OCI-LY7 (cell line): ENCODE measurements at regions not wholly inside any gene's neighbourhood (a gene's known extent, or its start where the extent isn't known, plus 50 kb on each side); places are given as distances from the start of the nearest gene placed in this dataset.

ENCODE experiments used
- BruUV-seq: library from RNA; stranded (reverse); fragments of 400-500 nt; replicated peaks from 2 replicates; lab custom pipeline; 2021; lab: Mats Ljungman, UMichigan
- CTCF ChIA-PET: fragments of 300-600 bp; sonication (Branson Sonifier 250); formaldehyde crosslinking; loops from one replicate; lab custom pipeline; 2022; ENCODE audit warnings: antibody characterized with exemption; ENCODE audit not compliant: unreplicated experiment; lab: Charles Lee
- POLR2A ChIA-PET: fragments of 300-600 bp; sonication (Branson Sonifier 250); formaldehyde crosslinking; loops from one replicate; lab custom pipeline; 2022; ENCODE audit warnings: antibody characterized with exemption; lab: Charles Lee
- DNase-seq: peaks from one replicate; pipeline ENCODE4 v3.0.0-alpha.2; 2015; ENCODE audit warnings: low spot score
- H2AFZ ChIP-seq: fragments of 200-600 bp; sonication (generic), shearing (Covaris generic); 2 replicates; pipeline ENCODE4 v1.6.1; 2014; ENCODE audit warnings: mild to moderate bottlenecking, antibody characterized with exemption, low read length, moderate library complexity
- H3K27ac ChIP-seq: fragments of 200-600 bp; sonication (generic); 2 replicates; pipeline ENCODE4 v1.5.1; 2014; ENCODE audit warnings: mixed run types, low read depth, mild to moderate bottlenecking, moderate library complexity, low read length, inconsistent platforms; ENCODE audit not compliant: poor library complexity, severe bottlenecking
- H3K36me3 ChIP-seq: fragments of 200-600 bp; sonication (generic); 2 replicates; pipeline ENCODE4 v1.6.1; 2014; ENCODE audit warnings: mild to moderate bottlenecking, antibody characterized with exemption, low read length, moderate library complexity, mixed read lengths; ENCODE audit not compliant: insufficient read depth
- H3K4me1 ChIP-seq: fragments of 200-600 bp; sonication (generic); 2 replicates; pipeline ENCODE4 v1.5.1; 2014; ENCODE audit warnings: mild to moderate bottlenecking, low read length; ENCODE audit not compliant: insufficient read depth, poor library complexity, severe bottlenecking
- H3K4me2 ChIP-seq: fragments of 200-600 bp; sonication (generic); 2 replicates; pipeline ENCODE4 v1.6.1; 2014; ENCODE audit warnings: mild to moderate bottlenecking, low read length
- H3K4me3 ChIP-seq: fragments of 200-600 bp; sonication (generic); 2 replicates; pipeline ENCODE4 v1.5.1; 2014; ENCODE audit warnings: mild to moderate bottlenecking, low read depth, low read length; ENCODE audit not compliant: poor library complexity, severe bottlenecking
- H3K79me2 ChIP-seq: fragments of 200-600 bp; sonication (generic); 2 replicates; pipeline ENCODE4 v1.6.1; 2016; ENCODE audit warnings: low read depth, mild to moderate bottlenecking, low read length, moderate library complexity, mixed read lengths; ENCODE audit not compliant: insufficient read depth
- H3K9me2 ChIP-seq: fragments of 200-600 bp; sonication (generic); 2 replicates; pipeline ENCODE4 v1.6.1; 2016; ENCODE audit warnings: mild to moderate bottlenecking, low read length, mixed read lengths; ENCODE audit not compliant: insufficient read depth
- H3K9me3 ChIP-seq: fragments of 200-600 bp; sonication (generic); 2 replicates; pipeline ENCODE4 v1.6.1; 2014; ENCODE audit warnings: mild to moderate bottlenecking, mixed run types, low read length, mixed read lengths
- H4K20me1 ChIP-seq: fragments of 200-600 bp; sonication (generic); 2 replicates; pipeline ENCODE4 v1.6.1; 2014; ENCODE audit warnings: mild to moderate bottlenecking, antibody characterized with exemption, low read length, moderate library complexity, mixed read lengths; ENCODE audit not compliant: insufficient read depth
- EZH2phosphoT487 ChIP-seq: fragments of 200-600 bp; sonication (generic); IDR thresholded peaks from 2 replicates; pipeline ENCODE4 v1.6.1; 2018; ENCODE audit warnings: low read depth, borderline replicate concordance, mild to moderate bottlenecking, mixed run types, antibody characterized with exemption, low read length, moderate library complexity, mixed read lengths
- intact Hi-C: fragments of 100-400 bp; cut with micrococcal nuclease; formaldehyde crosslinking; loops from one replicate; pipeline ENCODE4 v1.10.0; 2022; ENCODE audit not compliant: unreplicated experiment
- TF ChIP-seq, protein P1 (sequence below): fragments of 200-600 bp; sonication (generic); conservative IDR thresholded peaks from 2 replicates; pipeline ENCODE4 v1.5.1; 2014; ENCODE audit warnings: mild to moderate bottlenecking, antibody characterized with exemption, low read length, moderate library complexity, mixed read lengths

DNA sequence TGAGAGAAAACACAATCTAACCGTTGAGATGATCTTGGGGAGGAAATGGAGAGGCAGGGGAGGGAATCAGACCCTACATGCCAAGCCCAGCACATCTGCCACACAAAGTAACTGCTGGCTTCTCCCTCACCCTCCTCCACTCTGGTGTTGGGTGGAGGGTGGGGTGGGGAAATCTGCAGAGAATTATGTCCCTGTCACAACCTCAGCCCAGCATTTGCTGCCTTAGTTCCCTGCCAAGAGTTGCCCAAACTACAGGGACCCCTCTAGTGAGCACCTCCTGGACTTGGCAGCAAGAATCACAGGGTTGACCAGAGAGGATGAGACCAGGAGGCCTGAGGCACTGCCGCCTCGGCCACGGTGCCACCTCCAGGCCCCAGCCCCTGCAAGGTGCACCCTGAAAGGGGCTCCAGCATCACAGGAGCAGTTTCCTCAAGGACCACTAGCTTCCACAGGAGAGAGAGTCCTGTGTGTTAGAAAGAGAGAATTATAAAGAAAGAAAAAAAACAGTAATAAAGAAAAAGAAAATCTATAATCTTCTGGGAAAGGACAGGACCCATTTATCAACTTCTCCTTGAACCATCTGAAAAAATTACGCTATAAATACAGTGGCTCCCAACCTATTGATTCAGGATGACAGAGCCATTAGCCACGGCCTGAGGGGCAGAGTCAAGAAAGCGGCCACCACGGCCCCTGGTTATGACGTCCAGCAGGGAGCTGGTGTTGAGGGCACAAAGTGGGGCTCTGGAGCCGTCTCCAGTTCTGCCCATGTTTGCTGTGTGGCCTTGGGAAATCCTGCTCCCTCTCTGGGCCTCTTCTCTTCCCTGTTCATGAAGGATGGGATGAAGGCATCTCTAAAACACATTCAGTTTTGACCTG lies 451.7 kb downstream of the MATN1 start:
- Histone ChIP-seq H3K36me3 (no peaks in the 10 kb centered on the region), H3K4me3 (no peak overlapping the region), H3K4me1 (no peaks in the 10 kb centered on the region), H3K9me3 (no peaks in the 10 kb centered on the region), H3K27ac (no peak overlapping the region), H3K9me2 (no peaks in the 10 kb centered on the region), H4K20me1 (no peaks in the 10 kb centered on the region), H3K79me2 (no peaks in the 10 kb centered on the region), H3K4me2 (no peak overlapping the region), H2AFZ (no peak overlapping the region)
- ChIA-PET CTCF (no interaction called here), POLR2A (no interaction called here)
- no TSS peak for BruUV-seq
- no peak for DNase-seq
- intact Hi-C loops, result no loop called here
- no peak for TF ChIP-seq EZH2phosphoT487
- TF ChIP-seq, protein P1, sequence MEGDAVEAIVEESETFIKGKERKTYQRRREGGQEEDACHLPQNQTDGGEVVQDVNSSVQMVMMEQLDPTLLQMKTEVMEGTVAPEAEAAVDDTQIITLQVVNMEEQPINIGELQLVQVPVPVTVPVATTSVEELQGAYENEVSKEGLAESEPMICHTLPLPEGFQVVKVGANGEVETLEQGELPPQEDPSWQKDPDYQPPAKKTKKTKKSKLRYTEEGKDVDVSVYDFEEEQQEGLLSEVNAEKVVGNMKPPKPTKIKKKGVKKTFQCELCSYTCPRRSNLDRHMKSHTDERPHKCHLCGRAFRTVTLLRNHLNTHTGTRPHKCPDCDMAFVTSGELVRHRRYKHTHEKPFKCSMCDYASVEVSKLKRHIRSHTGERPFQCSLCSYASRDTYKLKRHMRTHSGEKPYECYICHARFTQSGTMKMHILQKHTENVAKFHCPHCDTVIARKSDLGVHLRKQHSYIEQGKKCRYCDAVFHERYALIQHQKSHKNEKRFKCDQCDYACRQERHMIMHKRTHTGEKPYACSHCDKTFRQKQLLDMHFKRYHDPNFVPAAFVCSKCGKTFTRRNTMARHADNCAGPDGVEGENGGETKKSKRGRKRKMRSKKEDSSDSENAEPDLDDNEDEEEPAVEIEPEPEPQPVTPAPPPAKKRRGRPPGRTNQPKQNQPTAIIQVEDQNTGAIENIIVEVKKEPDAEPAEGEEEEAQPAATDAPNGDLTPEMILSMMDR, result no peak

DNA sequence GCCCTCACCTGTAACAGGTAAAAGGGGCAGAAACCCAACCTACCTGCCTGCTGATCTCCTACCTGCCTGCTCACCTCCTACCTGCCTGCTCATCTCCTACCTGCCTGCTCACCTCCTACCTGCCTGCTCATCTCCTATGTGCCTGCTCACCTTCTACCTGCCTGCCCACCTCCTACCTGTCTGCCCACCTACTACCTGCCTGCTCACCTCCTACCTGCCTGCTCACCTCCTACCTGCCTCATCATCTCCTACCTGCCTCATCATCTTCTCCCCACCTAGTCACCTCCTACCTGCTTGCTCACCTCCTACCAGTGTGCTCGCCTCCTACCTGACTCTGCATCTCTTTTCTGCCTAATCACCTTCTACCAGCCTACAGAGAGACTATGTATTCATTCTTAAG lies 452.9 kb downstream of the MATN1 start:
- Histone ChIP-seq H4K20me1 (no peaks in the 10 kb centered on the region), H3K4me3 (no peak overlapping the region), H3K4me2 (no peak overlapping the region), H3K27ac (no peak overlapping the region), H2AFZ (no peak overlapping the region), H3K9me2 (no peaks in the 10 kb centered on the region), H3K4me1 (no peaks in the 10 kb centered on the region), H3K36me3 (no peaks in the 10 kb centered on the region), H3K79me2 (no peaks in the 10 kb centered on the region), H3K9me3 (no peaks in the 10 kb centered on the region)
- CTCF ChIA-PET, result no interaction called here
- no TSS peak for BruUV-seq
- intact Hi-C loops, result no loop called here
- POLR2A ChIA-PET, result no interaction called here
- DNase-seq, result no peak
- TF ChIP-seq EZH2phosphoT487, result no peak
- TF ChIP-seq, protein P1, result no peak

DNA sequence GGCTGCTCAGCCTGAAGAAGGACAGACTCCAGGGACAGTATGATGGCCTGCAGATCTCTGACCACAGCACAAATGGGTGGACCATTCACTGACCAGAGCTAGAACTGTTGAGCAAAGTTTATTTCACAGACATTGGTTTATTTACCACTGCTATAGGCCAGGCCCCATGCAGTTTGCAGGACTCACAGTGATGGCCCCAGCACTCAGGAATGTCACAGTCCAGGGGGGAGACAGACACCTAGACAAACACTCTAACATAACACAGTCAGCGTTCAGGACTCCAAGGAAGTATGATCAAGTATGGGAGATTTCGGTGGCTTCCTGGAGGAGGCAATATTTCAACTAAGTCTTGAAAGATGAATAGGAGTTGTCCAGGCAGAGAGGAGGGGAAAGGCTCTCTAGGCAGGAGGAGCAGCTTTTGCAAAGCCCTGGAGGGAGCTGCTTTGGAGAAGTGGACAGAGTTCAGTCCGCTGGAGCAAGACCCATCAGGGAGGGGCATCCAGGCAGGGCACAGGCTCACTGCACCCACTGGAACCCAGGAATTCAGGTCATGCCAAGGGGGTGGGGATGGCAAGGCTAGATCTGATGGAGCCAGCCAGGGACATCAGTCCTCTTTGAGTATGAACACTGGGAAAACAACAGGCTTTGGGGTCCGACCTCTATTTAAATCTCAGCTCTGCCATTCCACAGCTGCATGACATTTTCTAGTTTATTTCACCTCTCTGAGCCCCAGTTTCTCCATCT lies 454.3 kb downstream of the MATN1 start:
- no peak for DNase-seq
- Histone ChIP-seq H3K4me1 (no peaks in the 10 kb centered on the region), H3K27ac (no peak overlapping the region), H3K36me3 (no peaks in the 10 kb centered on the region), H3K4me2 (no peak overlapping the region), H3K4me3 (no peak overlapping the region), H3K79me2 (no peaks in the 10 kb centered on the region), H2AFZ (no peak overlapping the region), H4K20me1 (no peaks in the 10 kb centered on the region), H3K9me2 (no peaks in the 10 kb centered on the region), H3K9me3 (no peaks in the 10 kb centered on the region)
- intact Hi-C loops, result no loop called here
- BruUV-seq, result no TSS peak
- ChIA-PET POLR2A (no interaction called here), CTCF (no interaction called here)
- TF ChIP-seq, protein P1, result no peak
- no peak for TF ChIP-seq EZH2phosphoT487
